GM12878 (cell line): ENCODE measurements at regions not wholly inside any gene's neighbourhood (a gene's known extent, or its start where the extent isn't known, plus 50 kb on each side); places are given as distances from the start of the nearest gene placed in this dataset.

Experiments used
- ATAC-seq: fragments of 200-7000 bp; cut with Tn5 transposase; 3 replicates; pipeline ENCODE4 v1.9.1; 2020; ENCODE audit warnings: mild to moderate bottlenecking, moderate library complexity
- BruUV-seq: library from RNA; stranded (reverse); fragments of 400-500 nt; replicated peaks from 2 replicates; lab custom pipeline; 2021; lab: Mats Ljungman, UMichigan
- CTCF ChIA-PET: fragments of 300-600 bp; sonication (Branson Sonifier 250); formaldehyde crosslinking; extraction: SDS; loops from one replicate; lab custom pipeline; 2021; ENCODE audit warnings: inconsistent platforms; lab: Yijun Ruan, JAX
- POLR2A ChIA-PET: fragments of 350-600 bp; formaldehyde crosslinking; extraction: SDS; loops from one replicate; lab custom pipeline; 2021; ENCODE audit warnings: inconsistent platforms; lab: Charles Lee
- RAD21 ChIA-PET: fragments of 300-600 bp; sonication (Branson Sonifier 250); formaldehyde crosslinking; loops from one replicate; lab custom pipeline; 2023; ENCODE audit warnings: antibody characterized with exemption; ENCODE audit not compliant: unreplicated experiment; lab: Charles Lee
- SMC1A ChIA-PET: fragments of 300-600 bp; sonication (Branson Sonifier 250); formaldehyde crosslinking; loops from one replicate; lab custom pipeline; 2023; ENCODE audit not compliant: unreplicated experiment, uncharacterized antibody; lab: Charles Lee
- DNase-seq: peaks from one replicate; pipeline ENCODE4 v3.0.0-alpha.2; 2011; ENCODE audit warnings: low read depth, low spot score
- FAIRE-seq: peaks from 3 replicates; lab custom pipeline; 2011; peaks lifted over from hg19 to GRCh38; lab: Jason Lieb, UNC
- H2AFZ ChIP-seq: 2 replicates; pipeline ENCODE4 v1.6.0; 2011; ENCODE audit warnings: low read depth, low read length, control low read depth; ENCODE audit not compliant: control insufficient read depth
- H3K27ac ChIP-seq: 2 replicates; pipeline ENCODE4 v1.5.1; 2011; ENCODE audit warnings: control low read depth; ENCODE audit not compliant: control insufficient read depth, insufficient read depth
- H3K27me3 ChIP-seq, 2 experiments: replicated peaks in 1 of 2; 2 replicates each; pipeline versions ENCODE4 v1.6.0 to v1.6.1; 2011; ENCODE audit warnings: low read length in 1 of 2; ENCODE audit not compliant: control insufficient read depth in 2 of 2, insufficient read depth in 2 of 2
- H3K36me3 ChIP-seq, 2 experiments: 2 replicates each; pipeline ENCODE4 v1.5.1; 2011; ENCODE audit warnings: low read length in 1 of 2; ENCODE audit not compliant: control insufficient read depth in 2 of 2, insufficient read depth in 2 of 2
- H3K4me1 ChIP-seq: 2 replicates; pipeline ENCODE4 v1.6.1; 2011; ENCODE audit warnings: mild to moderate bottlenecking, low read length, moderate library complexity, mixed read lengths; ENCODE audit not compliant: control insufficient read depth, insufficient read depth
- H3K4me2 ChIP-seq: 2 replicates; pipeline ENCODE4 v1.6.0; 2011; ENCODE audit warnings: control low read depth; ENCODE audit not compliant: control insufficient read depth, insufficient read depth
- H3K4me3 ChIP-seq: fragments of 200-600 bp; sonication (generic); 2 replicates; pipeline ENCODE4 v1.5.1; 2016
- H3K79me2 ChIP-seq: 2 replicates; pipeline ENCODE4 v1.6.0; 2011; ENCODE audit warnings: low read length; ENCODE audit not compliant: control insufficient read depth, insufficient read depth
- H3K9ac ChIP-seq: 2 replicates; pipeline ENCODE4 v1.8.0; 2011; ENCODE audit warnings: low read length, control low read depth, mixed read lengths; ENCODE audit not compliant: control insufficient read depth, insufficient read depth
- H3K9me3 ChIP-seq: replicated peaks from 3 replicates; pipeline ENCODE4 v1.5.1; 2011; ENCODE audit warnings: mild to moderate bottlenecking, low read length; ENCODE audit not compliant: control insufficient read depth, insufficient read depth
- H4K20me1 ChIP-seq: 2 replicates; pipeline ENCODE4 v1.6.0; 2011; ENCODE audit not compliant: control insufficient read depth, insufficient read depth
- CHD2 ChIP-seq: IDR thresholded peaks from 2 replicates; pipeline ENCODE4 v1.6.1; 2011; ENCODE audit warnings: low read depth, low read length, improper control_type of control experiment, borderline replicate concordance
- HDAC6 ChIP-seq: fragments of 200-600 bp; sonication (generic); IDR thresholded peaks from one replicate; pipeline ENCODE4 v1.8.0; 2017; ENCODE audit warnings: antibody characterized with exemption; ENCODE audit not compliant: unreplicated experiment
- KDM1A ChIP-seq: fragments of 200-600 bp; sonication (generic); IDR thresholded peaks from 2 replicates; pipeline ENCODE4 v1.6.1; 2016; ENCODE audit warnings: borderline replicate concordance
- NFIC ChIP-seq: IDR thresholded peaks from 2 replicates; pipeline ENCODE4 v1.6.1; 2012; ENCODE audit warnings: low read depth, mild to moderate bottlenecking, inconsistent platforms, low read length, moderate library complexity
- POU2F2 ChIP-seq: IDR thresholded peaks from 3 replicates; pipeline ENCODE4 v1.6.1; 2011; ENCODE audit warnings: low read depth, mild to moderate bottlenecking, low read length, borderline replicate concordance
- TAF1 ChIP-seq: IDR thresholded peaks from 2 replicates; pipeline ENCODE4 v1.6.1; 2011; ENCODE audit warnings: mild to moderate bottlenecking, low read depth, low read length, borderline replicate concordance
- YBX1 ChIP-seq: fragments of 450-650 bp; IDR thresholded peaks from 2 replicates; pipeline ENCODE4 v1.6.1; 2016; ENCODE audit warnings: antibody characterized with exemption
- ZNF274 ChIP-seq: IDR thresholded peaks from one replicate; pipeline ENCODE4 v1.8.0; 2011; ENCODE audit not compliant: insufficient read length, insufficient read depth
- ZZZ3 ChIP-seq: IDR thresholded peaks from 2 replicates; pipeline ENCODE4 v1.6.1; 2011; ENCODE audit warnings: low read depth; ENCODE audit not compliant: control insufficient read depth, insufficient read length
- WGBS: methylation state at CpG from one replicate; pipeline ENCODE4 v1.1.6; 2016; ENCODE audit warnings: low lambda C conversion rate; ENCODE audit not compliant: insufficient replicate concordance, insufficient coverage; ENCODE audit errors: missing lambda C conversion rate; 5-methylcytosine and 5-hydroxymethylcytosine counted together
- in situ Hi-C: fragments of 300-500 bp; cut with MboI; formaldehyde crosslinking; loops from 9 replicates; pipeline ENCODE4 v1.14.3; 2018; ENCODE audit warnings: mixed read lengths
- intact Hi-C: fragments of 100-400 bp; cut with micrococcal nuclease; formaldehyde crosslinking; loops from one replicate; pipeline ENCODE4 v1.14.2; 2022; ENCODE audit not compliant: unreplicated experiment
- TF ChIP-seq, protein P1 (sequence below): fragments of 450-650 bp; formaldehyde crosslinking; IDR thresholded peaks from 2 replicates; pipeline ENCODE4 v1.4.0; 2022; ENCODE audit warnings: mild to moderate bottlenecking, moderate library complexity
- TF ChIP-seq, protein P2 (sequence below): IDR thresholded peaks from 2 replicates; pipeline ENCODE4 v1.6.1; 2012; ENCODE audit warnings: improper control_type of control experiment, low read depth, low read length; ENCODE audit not compliant: insufficient replicate concordance
- TF ChIP-seq, protein P3 (sequence below): IDR thresholded peaks from 2 replicates; pipeline ENCODE4 v1.6.1; 2012; ENCODE audit warnings: low read depth, low read length, improper control_type of control experiment
- TF ChIP-seq, protein P4 (sequence below): fragments of 450-650 bp; IDR thresholded peaks from 2 replicates; pipeline ENCODE4 v1.6.1; 2014; ENCODE audit warnings: mild to moderate bottlenecking

DNA sequence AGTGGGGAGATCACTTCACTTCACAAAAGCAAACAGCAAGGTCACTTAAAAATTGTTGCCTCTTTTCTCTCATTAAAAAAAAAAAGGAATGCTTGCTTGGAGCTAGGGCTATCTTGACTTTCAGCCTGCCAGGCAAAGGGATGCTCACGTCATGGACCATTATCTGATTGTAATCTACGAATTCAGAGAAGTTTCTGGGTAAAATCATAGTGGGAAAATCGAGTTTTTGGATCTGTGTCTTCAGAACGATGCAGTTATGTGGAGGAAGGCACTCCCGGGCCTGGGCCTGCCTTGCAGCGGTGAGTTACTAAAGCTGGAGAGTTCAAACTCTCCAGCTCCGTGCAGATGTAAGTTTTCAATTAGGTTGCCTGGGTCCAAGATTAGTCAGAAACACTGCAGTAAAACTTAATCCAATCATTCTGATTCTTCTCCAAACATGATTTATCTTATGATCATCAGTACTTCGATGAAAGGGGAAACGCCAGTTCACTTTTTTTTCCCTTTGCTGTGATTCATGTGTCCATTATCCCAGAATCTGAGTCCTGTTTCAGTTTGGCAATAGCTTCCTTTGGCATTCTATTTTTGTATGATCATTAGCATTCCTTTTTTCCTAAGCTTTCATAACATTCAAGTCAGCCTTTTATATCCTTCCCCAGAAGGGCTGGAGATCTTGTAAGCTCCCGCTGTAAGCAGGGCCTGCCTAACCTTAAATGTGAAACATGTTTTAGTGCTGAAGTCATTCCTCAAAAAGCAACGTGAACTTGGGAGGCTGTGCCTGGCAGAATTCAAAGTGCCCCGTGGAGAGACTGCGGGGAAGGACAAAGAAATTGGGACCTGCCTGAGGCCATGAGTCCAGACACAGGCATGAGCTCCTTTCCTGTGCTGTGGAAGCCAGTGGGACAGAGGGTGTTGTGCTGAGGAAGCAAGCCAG is 119.3 kb upstream of the TWIST2 start:
- ChIA-PET CTCF (no interaction called here), POLR2A (no interaction called here), SMC1A (no interaction called here), RAD21 (no interaction called here)
- no peak for DNase-seq
- Histone ChIP-seq H3K36me3 (no peaks in the 10 kb centered on the region), H3K27ac (no peak overlapping the region), H3K79me2 (no peaks in the 10 kb centered on the region), H2AFZ (no peak overlapping the region), H3K4me1 (no peaks in the 10 kb centered on the region), H3K4me3 (no peak overlapping the region), H3K9me3 (no peaks in the 10 kb centered on the region; the same call in 2 of the 3 replicates), H3K9ac (no peak overlapping the region), H4K20me1 (no peaks in the 10 kb centered on the region), H3K27me3 (no peaks in the 10 kb centered on the region), H3K4me2 (no peak overlapping the region)
- FAIRE-seq: no peak
- intact Hi-C loops: no loop called here
- BruUV-seq: no TSS peak
- ATAC-seq: no peak
- WGBS: 33% methylated on average over 13 of the region's 13 CpGs
- in situ Hi-C loops: no loop called here
- TF ChIP-seq, protein P1, sequence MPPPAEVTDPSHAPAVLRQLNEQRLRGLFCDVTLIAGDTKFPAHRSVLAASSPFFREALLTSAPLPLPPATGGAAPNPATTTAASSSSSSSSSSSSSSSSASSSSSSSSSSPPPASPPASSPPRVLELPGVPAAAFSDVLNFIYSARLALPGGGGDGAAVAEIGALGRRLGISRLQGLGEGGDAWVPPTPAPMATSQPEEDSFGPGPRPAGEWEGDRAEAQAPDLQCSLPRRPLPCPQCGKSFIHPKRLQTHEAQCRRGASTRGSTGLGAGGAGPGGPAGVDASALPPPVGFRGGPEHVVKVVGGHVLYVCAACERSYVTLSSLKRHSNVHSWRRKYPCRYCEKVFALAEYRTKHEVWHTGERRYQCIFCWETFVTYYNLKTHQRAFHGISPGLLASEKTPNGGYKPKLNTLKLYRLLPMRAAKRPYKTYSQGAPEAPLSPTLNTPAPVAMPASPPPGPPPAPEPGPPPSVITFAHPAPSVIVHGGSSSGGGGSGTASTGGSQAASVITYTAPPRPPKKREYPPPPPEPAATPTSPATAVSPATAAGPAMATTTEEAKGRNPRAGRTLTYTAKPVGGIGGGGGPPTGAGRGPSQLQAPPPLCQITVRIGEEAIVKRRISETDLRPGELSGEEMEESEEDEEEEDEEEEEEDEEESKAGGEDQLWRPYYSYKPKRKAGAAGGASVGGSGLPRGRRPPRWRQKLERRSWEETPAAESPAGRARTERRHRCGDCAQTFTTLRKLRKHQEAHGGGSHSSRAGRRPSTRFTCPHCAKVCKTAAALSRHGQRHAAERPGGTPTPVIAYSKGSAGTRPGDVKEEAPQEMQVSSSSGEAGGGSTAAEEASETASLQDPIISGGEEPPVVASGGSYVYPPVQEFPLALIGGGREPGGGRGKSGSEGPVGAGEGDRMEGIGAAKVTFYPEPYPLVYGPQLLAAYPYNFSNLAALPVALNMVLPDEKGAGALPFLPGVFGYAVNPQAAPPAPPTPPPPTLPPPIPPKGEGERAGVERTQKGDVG (CRISPR knock-in tag): no peak
- TF ChIP-seq ZNF274: no peak
- TF ChIP-seq, protein P2, sequence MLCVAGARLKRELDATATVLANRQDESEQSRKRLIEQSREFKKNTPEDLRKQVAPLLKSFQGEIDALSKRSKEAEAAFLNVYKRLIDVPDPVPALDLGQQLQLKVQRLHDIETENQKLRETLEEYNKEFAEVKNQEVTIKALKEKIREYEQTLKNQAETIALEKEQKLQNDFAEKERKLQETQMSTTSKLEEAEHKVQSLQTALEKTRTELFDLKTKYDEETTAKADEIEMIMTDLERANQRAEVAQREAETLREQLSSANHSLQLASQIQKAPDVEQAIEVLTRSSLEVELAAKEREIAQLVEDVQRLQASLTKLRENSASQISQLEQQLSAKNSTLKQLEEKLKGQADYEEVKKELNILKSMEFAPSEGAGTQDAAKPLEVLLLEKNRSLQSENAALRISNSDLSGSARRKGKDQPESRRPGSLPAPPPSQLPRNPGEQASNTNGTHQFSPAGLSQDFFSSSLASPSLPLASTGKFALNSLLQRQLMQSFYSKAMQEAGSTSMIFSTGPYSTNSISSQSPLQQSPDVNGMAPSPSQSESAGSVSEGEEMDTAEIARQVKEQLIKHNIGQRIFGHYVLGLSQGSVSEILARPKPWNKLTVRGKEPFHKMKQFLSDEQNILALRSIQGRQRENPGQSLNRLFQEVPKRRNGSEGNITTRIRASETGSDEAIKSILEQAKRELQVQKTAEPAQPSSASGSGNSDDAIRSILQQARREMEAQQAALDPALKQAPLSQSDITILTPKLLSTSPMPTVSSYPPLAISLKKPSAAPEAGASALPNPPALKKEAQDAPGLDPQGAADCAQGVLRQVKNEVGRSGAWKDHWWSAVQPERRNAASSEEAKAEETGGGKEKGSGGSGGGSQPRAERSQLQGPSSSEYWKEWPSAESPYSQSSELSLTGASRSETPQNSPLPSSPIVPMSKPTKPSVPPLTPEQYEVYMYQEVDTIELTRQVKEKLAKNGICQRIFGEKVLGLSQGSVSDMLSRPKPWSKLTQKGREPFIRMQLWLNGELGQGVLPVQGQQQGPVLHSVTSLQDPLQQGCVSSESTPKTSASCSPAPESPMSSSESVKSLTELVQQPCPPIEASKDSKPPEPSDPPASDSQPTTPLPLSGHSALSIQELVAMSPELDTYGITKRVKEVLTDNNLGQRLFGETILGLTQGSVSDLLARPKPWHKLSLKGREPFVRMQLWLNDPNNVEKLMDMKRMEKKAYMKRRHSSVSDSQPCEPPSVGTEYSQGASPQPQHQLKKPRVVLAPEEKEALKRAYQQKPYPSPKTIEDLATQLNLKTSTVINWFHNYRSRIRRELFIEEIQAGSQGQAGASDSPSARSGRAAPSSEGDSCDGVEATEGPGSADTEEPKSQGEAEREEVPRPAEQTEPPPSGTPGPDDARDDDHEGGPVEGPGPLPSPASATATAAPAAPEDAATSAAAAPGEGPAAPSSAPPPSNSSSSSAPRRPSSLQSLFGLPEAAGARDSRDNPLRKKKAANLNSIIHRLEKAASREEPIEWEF: no peak
- TF ChIP-seq CHD2: no peak
- TF ChIP-seq YBX1: no peak
- TF ChIP-seq KDM1A: no peak
- no peak for TF ChIP-seq ZZZ3
- TF ChIP-seq, protein P3, sequence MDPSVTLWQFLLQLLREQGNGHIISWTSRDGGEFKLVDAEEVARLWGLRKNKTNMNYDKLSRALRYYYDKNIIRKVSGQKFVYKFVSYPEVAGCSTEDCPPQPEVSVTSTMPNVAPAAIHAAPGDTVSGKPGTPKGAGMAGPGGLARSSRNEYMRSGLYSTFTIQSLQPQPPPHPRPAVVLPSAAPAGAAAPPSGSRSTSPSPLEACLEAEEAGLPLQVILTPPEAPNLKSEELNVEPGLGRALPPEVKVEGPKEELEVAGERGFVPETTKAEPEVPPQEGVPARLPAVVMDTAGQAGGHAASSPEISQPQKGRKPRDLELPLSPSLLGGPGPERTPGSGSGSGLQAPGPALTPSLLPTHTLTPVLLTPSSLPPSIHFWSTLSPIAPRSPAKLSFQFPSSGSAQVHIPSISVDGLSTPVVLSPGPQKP: no peak
- TF ChIP-seq TAF1: no peak
- no peak for TF ChIP-seq HDAC6
- TF ChIP-seq, protein P4, sequence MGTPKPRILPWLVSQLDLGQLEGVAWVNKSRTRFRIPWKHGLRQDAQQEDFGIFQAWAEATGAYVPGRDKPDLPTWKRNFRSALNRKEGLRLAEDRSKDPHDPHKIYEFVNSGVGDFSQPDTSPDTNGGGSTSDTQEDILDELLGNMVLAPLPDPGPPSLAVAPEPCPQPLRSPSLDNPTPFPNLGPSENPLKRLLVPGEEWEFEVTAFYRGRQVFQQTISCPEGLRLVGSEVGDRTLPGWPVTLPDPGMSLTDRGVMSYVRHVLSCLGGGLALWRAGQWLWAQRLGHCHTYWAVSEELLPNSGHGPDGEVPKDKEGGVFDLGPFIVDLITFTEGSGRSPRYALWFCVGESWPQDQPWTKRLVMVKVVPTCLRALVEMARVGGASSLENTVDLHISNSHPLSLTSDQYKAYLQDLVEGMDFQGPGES: no peak
- no peak for TF ChIP-seq NFIC
- no peak for TF ChIP-seq POU2F2
